Breast epithelium (tissue), 3 donors: ENCODE measurements at regions not wholly inside any gene's neighbourhood (a gene's known extent, or its start where the extent isn't known, plus 50 kb on each side); places are given as distances from the start of the nearest gene placed in this dataset.

Experiments used
- POLR2AphosphoS5 ChIP-seq, 3 donors: sonication (generic); formaldehyde crosslinking; IDR thresholded peaks; one replicate each; pipeline ENCODE4 v1.6.1; 2017; ENCODE audit warnings: antibody characterized with exemption in 3 of 3
- TF ChIP-seq, protein P1 (sequence below), 3 donors: fragments of 450-650 bp; IDR thresholded peaks; one replicate each; pipeline ENCODE4 v1.5.1; 2016 to 2017; ENCODE audit warnings: antibody characterized with exemption in 3 of 3, mild to moderate bottlenecking in 3 of 3, moderate library complexity in 3 of 3

DNA sequence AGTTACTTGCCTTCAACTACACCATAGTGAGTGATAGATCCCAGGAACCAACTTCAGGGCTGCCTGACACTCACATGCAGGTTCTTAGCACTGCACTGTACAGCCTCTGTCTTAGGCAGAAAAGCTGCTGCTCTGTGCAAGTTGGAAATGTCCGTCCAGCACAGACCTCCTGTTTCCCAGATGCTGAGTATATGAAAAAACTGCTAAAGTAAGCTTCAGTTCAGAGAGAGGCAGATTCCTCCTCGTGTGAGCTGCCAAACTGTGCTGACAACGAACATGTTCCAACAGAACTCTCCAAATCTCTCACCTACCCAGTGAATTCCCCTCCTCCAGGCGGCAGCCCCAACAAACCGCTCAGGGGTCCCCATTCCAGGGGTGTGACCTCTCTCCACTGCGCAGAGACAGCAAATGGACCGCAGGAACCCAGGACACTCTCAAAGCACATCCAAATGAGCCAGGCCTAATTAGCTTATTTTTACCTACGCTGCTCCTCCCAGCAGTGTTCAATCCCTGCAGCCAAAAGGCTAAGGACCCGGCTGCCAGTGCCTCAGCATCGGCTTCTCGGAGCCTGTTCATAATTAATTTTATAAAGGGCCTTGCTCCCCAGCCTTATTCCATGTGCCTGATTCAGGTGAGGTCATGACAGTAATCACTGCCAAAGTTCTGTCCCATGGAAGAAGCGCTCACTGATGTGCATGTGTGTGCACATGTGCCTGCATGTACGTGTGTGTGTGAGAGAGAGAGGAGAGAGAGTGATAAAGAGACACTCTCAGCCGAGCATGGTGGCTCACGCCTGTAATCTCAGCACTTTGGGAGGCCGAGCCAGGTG, 159.5 kb upstream of the AUTS2 start:
- TF ChIP-seq, protein P1, sequence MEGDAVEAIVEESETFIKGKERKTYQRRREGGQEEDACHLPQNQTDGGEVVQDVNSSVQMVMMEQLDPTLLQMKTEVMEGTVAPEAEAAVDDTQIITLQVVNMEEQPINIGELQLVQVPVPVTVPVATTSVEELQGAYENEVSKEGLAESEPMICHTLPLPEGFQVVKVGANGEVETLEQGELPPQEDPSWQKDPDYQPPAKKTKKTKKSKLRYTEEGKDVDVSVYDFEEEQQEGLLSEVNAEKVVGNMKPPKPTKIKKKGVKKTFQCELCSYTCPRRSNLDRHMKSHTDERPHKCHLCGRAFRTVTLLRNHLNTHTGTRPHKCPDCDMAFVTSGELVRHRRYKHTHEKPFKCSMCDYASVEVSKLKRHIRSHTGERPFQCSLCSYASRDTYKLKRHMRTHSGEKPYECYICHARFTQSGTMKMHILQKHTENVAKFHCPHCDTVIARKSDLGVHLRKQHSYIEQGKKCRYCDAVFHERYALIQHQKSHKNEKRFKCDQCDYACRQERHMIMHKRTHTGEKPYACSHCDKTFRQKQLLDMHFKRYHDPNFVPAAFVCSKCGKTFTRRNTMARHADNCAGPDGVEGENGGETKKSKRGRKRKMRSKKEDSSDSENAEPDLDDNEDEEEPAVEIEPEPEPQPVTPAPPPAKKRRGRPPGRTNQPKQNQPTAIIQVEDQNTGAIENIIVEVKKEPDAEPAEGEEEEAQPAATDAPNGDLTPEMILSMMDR (IDR thresholded peaks at IDR 0.05) = no peak
- peak in 1 of 3 donors; percentile 55 for TF ChIP-seq POLR2AphosphoS5 (IDR thresholded peaks at IDR 0.05)
